Stomach (tissue), 8 donors: ENCODE measurements at regions not wholly inside any gene's neighbourhood (a gene's known extent, or its start where the extent isn't known, plus 50 kb on each side); places are given as distances from the start of the nearest gene placed in this dataset.

Experiments used
- DNase-seq, 2 donors: peaks; one replicate each; pipeline versions ENCODE4 v3.0.0 to v3.0.0-alpha.2; 2013 to 2019
- H3K27ac ChIP-seq, 5 donors: fragments of 200-600 bp in 4 of 5; sonication (generic) in 4 of 5; one replicate each; pipeline ENCODE4 v1.5.1; 2013 to 2019; ENCODE audit warnings: mild to moderate bottlenecking in 1 of 5, moderate library complexity in 1 of 5
- H3K27me3 ChIP-seq, 3 donors: fragments of 200-600 bp; sonication (generic); one replicate each; pipeline ENCODE4 v1.5.1; 2017 to 2019; ENCODE audit warnings: mixed run types in 1 of 3
- H3K36me3 ChIP-seq, 4 donors: fragments of 200-600 bp; sonication (generic); 1 replicate in 3 of 4; 2 replicates in 1 of 4; pipeline ENCODE4 v1.5.1; 2016 to 2019
- H3K4me1 ChIP-seq, 4 donors: fragments of 200-600 bp; sonication (generic); one replicate each; pipeline ENCODE4 v1.5.1; 2016 to 2019
- H3K4me3 ChIP-seq, 4 donors: fragments of 200-600 bp; sonication (generic) in 3 of 4; one replicate each; pipeline ENCODE4 v1.5.1; 2016 to 2019; ENCODE audit warnings: mild to moderate bottlenecking in 1 of 4
- H3K9me3 ChIP-seq, 4 donors: fragments of 200-600 bp; sonication (generic); one replicate each; pipeline ENCODE4 v1.5.1; 2016 to 2019
- EP300 ChIP-seq: sonication (generic); formaldehyde crosslinking; IDR thresholded peaks from one replicate; pipeline ENCODE4 v1.6.1; 2017; ENCODE audit warnings: antibody characterized with exemption
- POLR2A ChIP-seq, 4 donors: fragments of 450-650 bp; IDR thresholded peaks; one replicate each; pipeline ENCODE4 v1.6.1; 2016; ENCODE audit warnings: antibody characterized with exemption in 4 of 4, control low read depth in 2 of 4, mild to moderate bottlenecking in 1 of 4, moderate library complexity in 1 of 4
- POLR2AphosphoS5 ChIP-seq, 3 donors: sonication (generic); formaldehyde crosslinking; IDR thresholded peaks; one replicate each; pipeline ENCODE4 v1.6.1; 2016; ENCODE audit warnings: antibody characterized with exemption in 3 of 3
- WGBS, 5 donors: extraction: QIAGEN DNeasy Blood & Tissue Kit in 3 of 5; methylation state at CpG; one replicate each; pipeline versions ENCODE4 v1.1.5 to v1.1.7; 2013 to 2018; 5-methylcytosine and 5-hydroxymethylcytosine counted together
- intact Hi-C: fragments of 100-400 bp; cut with DNase I; formaldehyde crosslinking; loops from one replicate; pipeline ENCODE4 v1.15.1; 2023; ENCODE audit warnings: low total_unique reads
- TF ChIP-seq, protein P1 (sequence below), 7 experiments: fragments of 450-650 bp in 4 of 7; fragments of 200-600 bp in 3 of 7; sonication (generic) in 3 of 7; IDR thresholded peaks; one replicate each; pipeline ENCODE4 v1.5.1; 2016 to 2019; ENCODE audit warnings: antibody characterized with exemption in 7 of 7, control low read depth in 2 of 7, mild to moderate bottlenecking in 1 of 7
- donor health status: healthy with polysubstance abuse.
- donor health status: Bipolar disorder and iron deficiency.
- donor health status: healthy.

DNA sequence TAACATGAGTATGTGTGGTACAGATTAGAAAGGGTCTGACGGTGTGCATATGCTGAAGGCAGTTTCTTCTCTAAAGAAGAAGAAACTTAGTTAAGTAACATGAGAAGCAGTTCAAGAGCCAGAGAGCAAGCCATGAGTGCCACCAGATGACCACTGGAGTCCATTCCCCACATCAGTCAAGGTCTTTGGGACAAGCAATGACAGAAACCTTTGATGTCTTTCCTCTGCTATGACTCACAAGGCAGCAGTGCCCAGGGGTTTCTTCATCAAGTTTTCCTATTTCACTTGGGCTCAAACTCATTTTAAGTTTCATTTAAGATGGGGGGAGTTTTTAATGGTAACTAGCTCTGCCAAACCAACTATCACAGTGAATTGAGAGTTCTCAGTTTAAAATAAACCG is 303.8 kb upstream of the TBX18 start:
- no peaks in the 10 kb centered on the region for H3K36me3 ChIP-seq
- intact Hi-C loops = no loop called here
- 79 to 91% (median 82%) methylated on average over 2 of the region's 2 CpGs for WGBS, 5 donors
- H3K4me1 ChIP-seq = no peaks in the 10 kb centered on the region
- no peak for DNase-seq
- no peak overlapping the region for H3K27ac ChIP-seq
- H3K27me3 ChIP-seq = no peaks in the 10 kb centered on the region
- no peak overlapping the region for H3K4me3 ChIP-seq
- peaks cover 0 to 13% (median 4%) of the 10 kb centered on the region in 4 donors for H3K9me3 ChIP-seq
- no peak for TF ChIP-seq POLR2A (IDR thresholded peaks at IDR 0.05)
- TF ChIP-seq, protein P1, sequence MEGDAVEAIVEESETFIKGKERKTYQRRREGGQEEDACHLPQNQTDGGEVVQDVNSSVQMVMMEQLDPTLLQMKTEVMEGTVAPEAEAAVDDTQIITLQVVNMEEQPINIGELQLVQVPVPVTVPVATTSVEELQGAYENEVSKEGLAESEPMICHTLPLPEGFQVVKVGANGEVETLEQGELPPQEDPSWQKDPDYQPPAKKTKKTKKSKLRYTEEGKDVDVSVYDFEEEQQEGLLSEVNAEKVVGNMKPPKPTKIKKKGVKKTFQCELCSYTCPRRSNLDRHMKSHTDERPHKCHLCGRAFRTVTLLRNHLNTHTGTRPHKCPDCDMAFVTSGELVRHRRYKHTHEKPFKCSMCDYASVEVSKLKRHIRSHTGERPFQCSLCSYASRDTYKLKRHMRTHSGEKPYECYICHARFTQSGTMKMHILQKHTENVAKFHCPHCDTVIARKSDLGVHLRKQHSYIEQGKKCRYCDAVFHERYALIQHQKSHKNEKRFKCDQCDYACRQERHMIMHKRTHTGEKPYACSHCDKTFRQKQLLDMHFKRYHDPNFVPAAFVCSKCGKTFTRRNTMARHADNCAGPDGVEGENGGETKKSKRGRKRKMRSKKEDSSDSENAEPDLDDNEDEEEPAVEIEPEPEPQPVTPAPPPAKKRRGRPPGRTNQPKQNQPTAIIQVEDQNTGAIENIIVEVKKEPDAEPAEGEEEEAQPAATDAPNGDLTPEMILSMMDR (IDR thresholded peaks at IDR 0.05) = no peak
- no peak for TF ChIP-seq EP300
- no peak for TF ChIP-seq POLR2AphosphoS5 (IDR thresholded peaks at IDR 0.05)

DNA sequence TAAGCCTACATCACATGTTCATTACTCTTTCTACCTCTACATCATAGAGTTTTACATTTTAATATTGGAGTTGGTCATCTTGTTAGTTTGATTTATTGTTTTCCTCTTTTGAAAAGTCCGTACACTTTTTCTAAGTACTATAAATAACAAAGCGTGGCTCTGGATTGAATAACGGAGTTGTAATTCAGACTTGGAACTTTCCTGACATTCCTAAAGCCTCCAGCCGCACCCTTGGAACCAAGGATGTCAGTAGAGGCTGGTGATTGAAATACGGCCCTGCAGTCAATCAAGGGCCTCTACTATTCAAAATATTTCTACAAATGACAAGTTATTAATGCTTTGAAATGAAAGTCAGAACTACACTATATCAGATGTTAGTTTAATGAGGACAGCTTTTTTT is 301.9 kb upstream of the TBX18 start:
- intact Hi-C loops = no loop called here
- Histone ChIP-seq H3K4me1 (no peaks in the 10 kb centered on the region), H3K4me3 (no peak overlapping the region), H3K9me3 (peaks cover 0 to 13% (median 4%) of the 10 kb centered on the region in 4 donors), H3K36me3 (no peaks in the 10 kb centered on the region), H3K27ac (no peak overlapping the region), H3K27me3 (no peaks in the 10 kb centered on the region)
- TF ChIP-seq, protein P1 (IDR thresholded peaks at IDR 0.05) = no peak
- TF ChIP-seq EP300 = no peak
- no peak for DNase-seq
- WGBS, 5 donors = 55 to 72% (median 69%) methylated on average over 5 of the region's 5 CpGs

DNA sequence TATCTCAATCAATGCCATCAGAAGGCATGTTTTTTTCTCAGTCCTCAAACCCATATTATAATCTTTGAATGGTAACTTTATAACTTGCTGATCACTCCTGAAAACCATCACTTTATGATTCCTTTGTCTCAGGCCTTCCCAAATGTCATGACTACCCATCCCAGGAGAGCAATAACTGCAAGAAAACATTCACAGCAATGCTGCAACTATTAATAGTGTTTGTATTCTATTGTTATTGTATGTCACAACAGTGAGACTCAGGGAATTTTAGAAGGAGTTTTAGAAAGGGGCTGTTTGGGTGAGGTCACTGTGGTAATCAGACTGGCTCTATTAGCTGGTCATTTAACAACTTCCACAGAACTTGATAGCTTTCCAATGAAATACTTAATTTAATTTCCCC is 301.4 kb upstream of the TBX18 start:
- Histone ChIP-seq H3K27me3 (no peaks in the 10 kb centered on the region), H3K4me3 (no peak overlapping the region), H3K36me3 (no peaks in the 10 kb centered on the region), H3K9me3 (peaks cover 0 to 10% (median 3%) of the 10 kb centered on the region in 4 donors), H3K4me1 (no peaks in the 10 kb centered on the region), H3K27ac (no peak overlapping the region)
- intact Hi-C loops = no loop called here
- no peak for TF ChIP-seq POLR2A (IDR thresholded peaks at IDR 0.05)
- no peak for TF ChIP-seq POLR2AphosphoS5 (IDR thresholded peaks at IDR 0.05)
- TF ChIP-seq EP300 = no peak
- TF ChIP-seq, protein P1 (IDR thresholded peaks at IDR 0.05) = no peak
- DNase-seq = no peak

DNA sequence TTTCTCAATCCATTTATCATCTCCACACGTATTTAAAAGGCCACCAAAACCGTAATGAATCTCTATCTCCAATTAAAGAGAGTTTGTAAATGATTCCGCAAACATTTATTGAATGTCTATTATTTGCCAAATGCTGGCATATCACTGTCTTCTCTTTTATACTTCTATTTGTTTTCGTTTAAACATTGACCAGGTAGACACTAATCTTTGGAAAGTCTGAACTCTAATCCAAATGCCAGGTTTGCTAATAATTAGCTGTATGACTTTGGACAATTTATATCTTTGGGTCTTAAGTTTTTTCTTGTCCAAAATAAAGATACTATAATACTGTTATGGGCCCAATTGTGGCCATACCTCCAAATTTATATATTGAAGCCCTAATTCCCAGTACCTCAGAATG is 299.2 kb upstream of the TBX18 start:
- WGBS, 5 donors = 30 to 61% (median 46%) methylated on average over 4 of the region's 4 CpGs
- intact Hi-C loops = no loop called here
- Histone ChIP-seq H3K9me3 (no peaks in the 10 kb centered on the region), H3K36me3 (no peaks in the 10 kb centered on the region), H3K27me3 (no peaks in the 10 kb centered on the region), H3K4me1 (no peaks in the 10 kb centered on the region), H3K27ac (no peak overlapping the region), H3K4me3 (no peak overlapping the region)
- DNase-seq = no peak
- TF ChIP-seq, protein P1 (IDR thresholded peaks at IDR 0.05) = no peak
- TF ChIP-seq POLR2A (IDR thresholded peaks at IDR 0.05) (no peak), POLR2AphosphoS5 (IDR thresholded peaks at IDR 0.05) (no peak), EP300 (no peak)
